Esophagus squamous epithelium (tissue), 4 donors: ENCODE measurements at regions not wholly inside any gene's neighbourhood (a gene's known extent, or its start where the extent isn't known, plus 50 kb on each side); places are given as distances from the start of the nearest gene placed in this dataset.

Source experiments
- CTCF ChIP-seq, 6 experiments: fragments of 450-650 bp in 4 of 6; fragments of 200-600 bp in 2 of 6; sonication (generic) in 2 of 6; IDR thresholded peaks; one replicate each; pipeline ENCODE4 v1.5.1; 2016 to 2019; ENCODE audit warnings: antibody characterized with exemption in 6 of 6, mild to moderate bottlenecking in 4 of 6, moderate library complexity in 4 of 6
- POLR2A ChIP-seq, 4 donors: fragments of 450-650 bp; IDR thresholded peaks; one replicate each; pipeline ENCODE4 v1.6.1; 2017; ENCODE audit warnings: antibody characterized with exemption in 4 of 4, mild to moderate bottlenecking in 4 of 4, moderate library complexity in 3 of 4

DNA sequence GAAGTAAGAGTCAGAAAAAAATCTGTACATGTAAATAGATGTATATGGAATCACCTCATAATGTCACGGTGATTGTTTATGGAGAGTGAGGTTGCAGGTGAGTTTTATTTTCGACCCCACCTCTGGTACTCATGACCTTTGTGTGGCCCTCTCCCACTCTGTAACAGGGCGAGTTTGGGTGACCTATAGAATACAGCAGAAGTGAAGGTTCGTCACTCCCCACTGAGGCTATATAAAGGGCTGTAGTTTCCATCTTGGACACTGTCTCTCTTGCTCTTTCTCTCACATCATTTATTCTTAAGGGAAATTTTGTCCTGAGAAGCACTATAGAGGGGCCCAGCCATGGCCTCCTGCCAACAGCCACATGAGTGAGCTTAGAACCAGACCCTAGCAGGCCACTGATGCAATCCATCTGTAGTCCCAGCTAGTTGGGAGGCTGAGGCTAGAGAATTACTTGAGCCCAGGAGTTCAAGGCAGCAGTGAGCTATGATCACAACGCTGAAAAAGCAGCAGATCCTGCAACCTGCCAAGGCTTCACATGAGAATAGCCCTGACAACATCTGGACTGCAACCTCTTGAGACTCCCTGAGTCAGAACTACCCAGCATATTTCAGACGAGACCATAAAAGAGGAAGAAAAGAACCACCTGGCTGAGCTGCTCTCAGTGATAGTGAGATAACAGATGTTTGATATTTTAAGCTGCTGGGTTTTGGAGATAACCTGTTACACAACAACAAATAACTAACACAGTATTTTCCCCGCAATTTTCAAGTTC lies 74.3 kb upstream of the SLC1A4 start:
- no peak for TF ChIP-seq CTCF (IDR thresholded peaks at IDR 0.05)
- no peak for TF ChIP-seq POLR2A (IDR thresholded peaks at IDR 0.05)
